ENCODE measurements at regions not wholly inside any gene's neighbourhood (a gene's known extent, or its start where the extent isn't known, plus 50 kb on each side); places are given as distances from the start of the nearest gene placed in this dataset.

- TF ChIP-seq, protein P1, sequence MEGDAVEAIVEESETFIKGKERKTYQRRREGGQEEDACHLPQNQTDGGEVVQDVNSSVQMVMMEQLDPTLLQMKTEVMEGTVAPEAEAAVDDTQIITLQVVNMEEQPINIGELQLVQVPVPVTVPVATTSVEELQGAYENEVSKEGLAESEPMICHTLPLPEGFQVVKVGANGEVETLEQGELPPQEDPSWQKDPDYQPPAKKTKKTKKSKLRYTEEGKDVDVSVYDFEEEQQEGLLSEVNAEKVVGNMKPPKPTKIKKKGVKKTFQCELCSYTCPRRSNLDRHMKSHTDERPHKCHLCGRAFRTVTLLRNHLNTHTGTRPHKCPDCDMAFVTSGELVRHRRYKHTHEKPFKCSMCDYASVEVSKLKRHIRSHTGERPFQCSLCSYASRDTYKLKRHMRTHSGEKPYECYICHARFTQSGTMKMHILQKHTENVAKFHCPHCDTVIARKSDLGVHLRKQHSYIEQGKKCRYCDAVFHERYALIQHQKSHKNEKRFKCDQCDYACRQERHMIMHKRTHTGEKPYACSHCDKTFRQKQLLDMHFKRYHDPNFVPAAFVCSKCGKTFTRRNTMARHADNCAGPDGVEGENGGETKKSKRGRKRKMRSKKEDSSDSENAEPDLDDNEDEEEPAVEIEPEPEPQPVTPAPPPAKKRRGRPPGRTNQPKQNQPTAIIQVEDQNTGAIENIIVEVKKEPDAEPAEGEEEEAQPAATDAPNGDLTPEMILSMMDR (IDR thresholded peaks at IDR 0.05), result no peak
- TF ChIP-seq EZH2 (IDR thresholded peaks at IDR 0.05) (no peak), EZH2phosphoT487 (IDR thresholded peaks at IDR 0.05) (no peak)
Observed at GRCh38 chr4:1472911-1473518, 66.8 kb upstream of the NKX1-1 start.

All from neural progenitor cell (in vitro differentiated cells).